HFFc6 (cell line): ENCODE measurements at regions not wholly inside any gene's neighbourhood (a gene's known extent, or its start where the extent isn't known, plus 50 kb on each side); places are given as distances from the start of the nearest gene placed in this dataset.

Experiments
- DNase-seq: peaks from one replicate; pipeline ENCODE4 v3.0.0-alpha.2; 2018
- H3K27ac Mint-ChIP-seq: 2 replicates; pipeline ENCODE4 v1.8.0; 2020; ENCODE audit warnings: mild to moderate bottlenecking, mixed read lengths
- H3K27me3 Mint-ChIP-seq: 2 replicates; pipeline ENCODE4 v1.8.0; 2021; ENCODE audit warnings: mild to moderate bottlenecking, moderate library complexity, mixed read lengths; ENCODE audit not compliant: insufficient read depth
- H3K36me3 Mint-ChIP-seq: 2 replicates; pipeline ENCODE4 v1.8.0; 2021; ENCODE audit warnings: low read depth, mixed read lengths
- H3K4me1 Mint-ChIP-seq: 2 replicates; pipeline ENCODE4 v1.8.0; 2020; ENCODE audit warnings: low read depth, mixed read lengths
- H3K4me3 Mint-ChIP-seq: 2 replicates; pipeline ENCODE4 v1.8.0; 2020; ENCODE audit warnings: mild to moderate bottlenecking, moderate library complexity, mixed read lengths
- H3K9me3 Mint-ChIP-seq: 2 replicates; pipeline ENCODE4 v1.8.0; 2020; ENCODE audit warnings: mild to moderate bottlenecking, mixed read lengths
- CTCF ChIP-seq: fragments of 200-600 bp; sonication (generic); IDR thresholded peaks from 2 replicates; pipeline ENCODE4 v1.5.0; 2021; ENCODE audit warnings: antibody characterized with exemption, mild to moderate bottlenecking

DNA sequence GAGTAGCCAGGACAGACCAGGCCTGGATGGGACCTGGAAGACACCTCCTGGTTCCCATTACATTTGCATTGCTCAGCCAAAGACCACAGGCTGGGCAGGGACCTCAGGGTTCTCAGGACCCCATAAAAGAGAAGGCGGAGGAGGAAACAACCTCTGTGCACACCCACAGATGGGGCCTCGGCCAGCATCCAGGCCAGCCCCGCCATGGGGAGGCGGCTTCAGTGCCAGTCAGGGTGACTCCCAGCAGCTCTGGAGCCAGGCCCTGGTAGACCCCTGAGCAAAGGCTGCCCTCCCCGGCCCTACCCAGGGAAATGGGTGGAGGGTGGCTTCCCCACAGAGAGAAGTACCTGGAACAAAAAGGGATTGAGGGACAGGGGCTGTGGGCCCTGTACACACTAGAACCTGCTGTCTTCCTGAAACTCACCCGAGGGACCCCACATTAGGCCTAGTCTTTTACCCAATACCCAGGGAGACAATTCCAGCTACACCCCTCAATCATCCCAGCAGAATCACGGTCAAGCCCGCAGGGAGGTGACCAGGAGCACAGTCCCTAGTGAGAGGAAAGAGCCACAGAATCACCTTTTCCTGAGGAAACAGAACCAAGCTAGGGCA lies 64.5 kb downstream of the PSMG1 start:
- Mint-ChIP-seq H3K36me3 (no peaks in the 10 kb centered on the region), H3K27me3 (peaks cover 6% of the 10 kb centered on the region; the same call in 1 of the 2 replicates), H3K4me3 (no peak overlapping the region)

GRCh38 chr21:39118061-39118460 lies 65.2 kb downstream of the PSMG1 start:
- Mint-ChIP-seq H3K27ac (no peak overlapping the region), H3K27me3 (peaks cover 6% of the 10 kb centered on the region; the same call in 1 of the 2 replicates), H3K36me3 (no peaks in the 10 kb centered on the region), H3K4me1 (peaks cover 25% of the 10 kb centered on the region), H3K4me3 (no peak overlapping the region), H3K9me3 (no peaks in the 10 kb centered on the region)
- TF ChIP-seq CTCF = no peak
- no peak for DNase-seq

More for the DNA sequence above, 64.5 kb downstream of the PSMG1 start:
- no peak for TF ChIP-seq CTCF
- no peaks in the 10 kb centered on the region for H3K9me3 Mint-ChIP-seq
- no peak for DNase-seq
- no peak overlapping the region for H3K27ac Mint-ChIP-seq
- peaks cover 25% of the 10 kb centered on the region for H3K4me1 Mint-ChIP-seq

- Mint-ChIP-seq H3K27ac (no peak overlapping the region), H3K9me3 (no peaks in the 10 kb centered on the region), H3K4me1 (peaks cover 25% of the 10 kb centered on the region), H3K4me3 (no peak overlapping the region), H3K27me3 (peaks cover 6% of the 10 kb centered on the region; the same call in 1 of the 2 replicates), H3K36me3 (no peaks in the 10 kb centered on the region)
- TF ChIP-seq CTCF = no peak
- DNase-seq = no peak
Observed at GRCh38 chr21:39117440-39117970, 65.7 kb downstream of the PSMG1 start.

GRCh38 chr21:39116761-39117439 lies 66.4 kb downstream of the PSMG1 start:
- no peaks in the 10 kb centered on the region for H3K36me3 Mint-ChIP-seq
- H3K9me3 Mint-ChIP-seq = no peaks in the 10 kb centered on the region
- H3K4me3 Mint-ChIP-seq = no peak overlapping the region
- no peak overlapping the region for H3K27ac Mint-ChIP-seq
- peaks cover 6% of the 10 kb centered on the region; the same call in 1 of the 2 replicates for H3K27me3 Mint-ChIP-seq
- peaks cover 25% of the 10 kb centered on the region for H3K4me1 Mint-ChIP-seq
- TF ChIP-seq CTCF = no peak
- DNase-seq = no peak

- H3K36me3 Mint-ChIP-seq = no peaks in the 10 kb centered on the region
- no peak for TF ChIP-seq CTCF
- H3K4me1 Mint-ChIP-seq = peaks cover 25% of the 10 kb centered on the region
- H3K27ac Mint-ChIP-seq = no peak overlapping the region
- H3K9me3 Mint-ChIP-seq = no peaks in the 10 kb centered on the region
- H3K27me3 Mint-ChIP-seq = peaks cover 6% of the 10 kb centered on the region; the same call in 1 of the 2 replicates
- no peak for DNase-seq
- H3K4me3 Mint-ChIP-seq = no peak overlapping the region
Observed at GRCh38 chr21:39115576-39116235, 67.5 kb downstream of the PSMG1 start.
